Lung (tissue), 11 donors: ENCODE measurements at regions not wholly inside any gene's neighbourhood (a gene's known extent, or its start where the extent isn't known, plus 50 kb on each side); places are given as distances from the start of the nearest gene placed in this dataset.

Source experiments
- ATAC-seq: fragments of 200-7000 bp; cut with Tn5 transposase; one replicate; pipeline ENCODE4 v1.9.1; 2020; ENCODE audit warnings: moderate number of reproducible peaks; ENCODE audit not compliant: insufficient read depth, low FRiP score
- DNase-seq, 3 donors: peaks; one replicate each; pipeline ENCODE4 v3.0.0-alpha.2; 2013 to 2017
- H3K27ac ChIP-seq, 2 donors: one replicate each; pipeline ENCODE4 v1.5.1; 2013; ENCODE audit warnings: mild to moderate bottlenecking in 2 of 2, moderate library complexity in 2 of 2, control low read depth in 1 of 2, inconsistent platforms in 1 of 2, low read depth in 1 of 2, low read length in 1 of 2
- H3K27me3 ChIP-seq, 3 donors: one replicate each; pipeline ENCODE4 v1.5.1; 2013; ENCODE audit warnings: low read length in 2 of 3; ENCODE audit not compliant: control insufficient read depth in 3 of 3, insufficient read depth in 3 of 3
- H3K36me3 ChIP-seq, 4 donors: one replicate each; pipeline ENCODE4 v1.5.1; 2013; ENCODE audit warnings: low read length in 4 of 4, mild to moderate bottlenecking in 1 of 4, moderate library complexity in 1 of 4; ENCODE audit not compliant: control insufficient read depth in 4 of 4, insufficient read depth in 4 of 4
- H3K4me1 ChIP-seq, 5 donors: one replicate each; pipeline ENCODE4 v1.5.1; 2013; ENCODE audit warnings: low read length in 5 of 5, mild to moderate bottlenecking in 2 of 5, moderate library complexity in 1 of 5; ENCODE audit not compliant: control insufficient read depth in 5 of 5, insufficient read depth in 5 of 5
- H3K4me3 ChIP-seq: one replicate; pipeline ENCODE4 v1.5.1; 2013; ENCODE audit warnings: mild to moderate bottlenecking, control low read depth, moderate library complexity
- H3K9ac ChIP-seq, 2 donors: one replicate each; pipeline ENCODE4 v1.5.1; 2013; ENCODE audit warnings: low read length in 2 of 2, control low read depth in 1 of 2; ENCODE audit not compliant: insufficient read depth in 1 of 2
- H3K9me3 ChIP-seq, 4 donors: one replicate each; pipeline ENCODE4 v1.5.1; 2013; ENCODE audit warnings: low read length in 3 of 4, mild to moderate bottlenecking in 1 of 4, moderate library complexity in 1 of 4; ENCODE audit not compliant: control insufficient read depth in 4 of 4, insufficient read depth in 3 of 4
- CTCF ChIP-seq: IDR thresholded peaks from 2 replicates; pipeline ENCODE4 v1.5.1; 2012; ENCODE audit warnings: mild to moderate bottlenecking; ENCODE audit errors: control extremely low read depth, extremely low read depth
- WGBS, 2 donors: extraction: QIAGEN DNeasy Blood & Tissue Kit; methylation state at CpG; one replicate each; pipeline ENCODE4 v1.1.7; 2013; 5-methylcytosine and 5-hydroxymethylcytosine counted together
- donor health status: control.
- donor health status: control.
- donor health status: Bipolar disorder and iron deficiency.
- donor health status: healthy.
- donor health status: DM: yes; HTN: yes; CAD: no.

GRCh38 chr10:2878818-2879217 is 188.5 kb upstream of the PFKP start:
- WGBS, 2 donors = 71 to 82% methylated on average over 8 of the region's 8 CpGs
- Histone ChIP-seq H3K36me3 (no peaks in the 10 kb centered on the region), H3K4me3 (no peak overlapping the region), H3K9ac (no peak overlapping the region), H3K9me3 (no peaks in the 10 kb centered on the region), H3K4me1 (no peaks in the 10 kb centered on the region), H3K27ac (no peak overlapping the region), H3K27me3 (peaks cover 0 to 3% (median 0%) of the 10 kb centered on the region in 3 donors)
- no peak for TF ChIP-seq CTCF
- DNase-seq (no peak), ATAC-seq (no peak)

- no peak for TF ChIP-seq CTCF
- ATAC-seq = no peak
- 80 to 85% methylated on average over 2 of the region's 2 CpGs for WGBS, 2 donors
Observed at GRCh38 chr10:2876032-2876431, 191.3 kb upstream of the PFKP start.

GRCh38 chr10:2874963-2875362 is 192.4 kb upstream of the PFKP start:
- H3K9me3 ChIP-seq = no peaks in the 10 kb centered on the region
- no peak for DNase-seq
- no peak overlapping the region for H3K9ac ChIP-seq
- H3K4me1 ChIP-seq = no peaks in the 10 kb centered on the region
- 64 to 67% methylated on average over 6 of the region's 6 CpGs for WGBS, 2 donors
- H3K27ac ChIP-seq = no peak overlapping the region
- peaks cover 0 to 3% (median 0%) of the 10 kb centered on the region in 3 donors for H3K27me3 ChIP-seq
- H3K4me3 ChIP-seq = no peak overlapping the region
- no peaks in the 10 kb centered on the region for H3K36me3 ChIP-seq
- TF ChIP-seq CTCF = no peak
- no peak for ATAC-seq

More at GRCh38 chr10:2876032-2876431, 191.3 kb upstream of the PFKP start:
- no peaks in the 10 kb centered on the region for H3K9me3 ChIP-seq
- no peak overlapping the region for H3K4me3 ChIP-seq
- peaks cover 0 to 3% (median 0%) of the 10 kb centered on the region in 3 donors for H3K27me3 ChIP-seq
- no peaks in the 10 kb centered on the region for H3K4me1 ChIP-seq
- no peak overlapping the region for H3K9ac ChIP-seq
- no peaks in the 10 kb centered on the region for H3K36me3 ChIP-seq
- H3K27ac ChIP-seq = no peak overlapping the region
- DNase-seq = no peak

- no peaks in the 10 kb centered on the region for H3K4me1 ChIP-seq
- 84 to 89% methylated on average over 2 of the region's 2 CpGs for WGBS, 2 donors
- H3K27ac ChIP-seq = no peak overlapping the region
- DNase-seq = no peak
- no peaks in the 10 kb centered on the region for H3K9me3 ChIP-seq
- peaks cover 0 to 2% (median 0%) of the 10 kb centered on the region in 3 donors for H3K27me3 ChIP-seq
- TF ChIP-seq CTCF = no peak
- no peak for ATAC-seq
- H3K36me3 ChIP-seq = no peaks in the 10 kb centered on the region
- no peak overlapping the region for H3K4me3 ChIP-seq
- H3K9ac ChIP-seq = no peak overlapping the region
Observed at GRCh38 chr10:2873769-2874168, 193.6 kb upstream of the PFKP start.
